OCI-LY3 (cell line): ENCODE measurements at regions not wholly inside any gene's neighbourhood (a gene's known extent, or its start where the extent isn't known, plus 50 kb on each side); places are given as distances from the start of the nearest gene placed in this dataset.

Experiments used
- CTCF ChIP-seq: fragments of 200-600, 300-600 bp; sonication (generic); IDR thresholded peaks from 2 replicates; pipeline ENCODE4 v1.5.1; 2014; ENCODE audit warnings: antibody characterized with exemption, low read length, low read depth
- EZH2phosphoT487 ChIP-seq: fragments of 200-600 bp; shearing (Covaris generic); IDR thresholded peaks from 2 replicates; pipeline ENCODE4 v1.6.1; 2018; ENCODE audit warnings: antibody characterized with exemption, mixed run types, low read depth

GRCh38 chr11:109654091-109654490, 232.1 kb downstream of the C11orf87 start:
- TF ChIP-seq CTCF (no peak), EZH2phosphoT487 (no peak)
